ENCODE measurements at regions not wholly inside any gene's neighbourhood (a gene's known extent, or its start where the extent isn't known, plus 50 kb on each side); places are given as distances from the start of the nearest gene placed in this dataset.
"Not testable (repeated sequence)": the region's sequence is repeated elsewhere in the genome, so short reads cannot be mapped to it uniquely, and the experiment has no call there.

GRCh38 chr15:56794553-56795329 lies 61.4 kb upstream of the ZNF280D start:
- Mint-ChIP-seq H3K4me3 (no peak overlapping the region), H3K27me3 (no peaks in the 10 kb centered on the region), H3K36me3 (peaks cover 0 to 16% (median 0%) of the 10 kb centered on the region in 3 donors), H3K4me1 (no peaks in the 10 kb centered on the region), H3K9me3 (peaks cover 4 to 13% (median 10%) of the 10 kb centered on the region in 5 donors), H3K27ac (no peak overlapping the region)
- no peaks in the 10 kb centered on the region for H3K4me1 ChIP-seq (ENCODE audit: insufficient read depth, low read length)
- no peaks in the 10 kb centered on the region for H3K36me3 ChIP-seq (ENCODE audit: insufficient read depth, low read length)
- H3K9me3 ChIP-seq (ENCODE audit: low read length): no peaks in the 10 kb centered on the region
- H3K4me3 ChIP-seq (ENCODE audit: low read length): no peak overlapping the region
- H3K27me3 ChIP-seq (ENCODE audit: insufficient read depth, low read length, poor library complexity, severe bottlenecking): no peaks in the 10 kb centered on the region
- no peak overlapping the region for H3K27ac ChIP-seq (ENCODE audit: low read depth, low read length)
- ChIA-PET CTCF (no interaction called here), POLR2A (no interaction called here)
- DNase-seq: no peak

DNA sequence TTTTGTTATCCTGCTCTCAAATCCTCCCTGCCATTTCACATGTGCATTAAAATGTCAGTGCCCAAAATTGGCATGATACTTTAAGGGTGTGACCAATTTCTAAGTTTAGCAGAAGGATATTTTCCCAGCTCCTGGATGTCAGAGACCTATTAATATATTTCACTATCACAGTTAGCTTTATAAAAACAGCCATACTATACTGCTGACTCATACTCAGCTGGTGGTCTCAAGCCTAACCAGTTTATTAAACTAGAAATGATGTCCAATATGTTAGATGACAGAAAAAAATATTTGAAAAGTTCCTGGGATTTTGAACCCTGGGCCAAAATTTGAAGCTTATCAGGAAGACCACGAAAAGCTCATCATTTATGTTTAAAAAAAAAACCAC lies 60.9 kb upstream of the ZNF280D start:
- no peak overlapping the region for H3K27ac Mint-ChIP-seq
- no peaks in the 10 kb centered on the region for H3K4me1 Mint-ChIP-seq
- Histone ChIP-seq H3K27me3 (ENCODE audit: insufficient read depth, low read length, poor library complexity, severe bottlenecking) (no peaks in the 10 kb centered on the region), H3K4me3 (ENCODE audit: low read length) (no peak overlapping the region), H3K27ac (ENCODE audit: low read depth, low read length) (no peak overlapping the region), H3K9me3 (ENCODE audit: low read length) (no peaks in the 10 kb centered on the region), H3K36me3 (ENCODE audit: insufficient read depth, low read length) (no peaks in the 10 kb centered on the region), H3K4me1 (ENCODE audit: insufficient read depth, low read length) (no peaks in the 10 kb centered on the region)
- no peak for DNase-seq
- CTCF ChIA-PET: no interaction called here
- peaks cover 0 to 17% (median 0%) of the 10 kb centered on the region in 3 donors for H3K36me3 Mint-ChIP-seq
- POLR2A ChIA-PET: no interaction called here
- peaks cover 5 to 16% (median 10%) of the 10 kb centered on the region in 5 donors for H3K9me3 Mint-ChIP-seq
- no peaks in the 10 kb centered on the region for H3K27me3 Mint-ChIP-seq
- no peak overlapping the region for H3K4me3 Mint-ChIP-seq

DNA sequence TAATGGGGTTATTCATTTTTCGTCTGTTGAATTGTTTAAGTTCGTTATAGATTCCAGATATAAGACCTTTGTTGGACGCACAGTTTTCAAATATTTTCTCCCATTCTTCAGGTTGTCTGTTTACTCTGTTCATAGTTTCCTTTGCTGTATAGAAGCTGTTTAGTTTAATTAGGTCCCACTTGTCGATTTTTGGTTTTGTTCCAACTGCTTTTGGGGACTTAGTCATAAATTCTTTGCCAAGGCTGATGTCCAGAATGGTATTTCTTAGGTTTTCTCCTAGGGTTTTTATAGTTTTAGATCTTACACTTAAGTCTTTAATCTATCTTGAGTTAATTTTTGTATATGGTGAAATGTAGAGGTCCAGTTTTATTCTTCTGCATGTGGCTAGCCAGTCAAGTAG lies 58.9 kb upstream of the ZNF280D start:
- Mint-ChIP-seq H3K27me3 (peaks cover 0 to 1% of the 10 kb centered on the region in 2 donors), H3K27ac (no peak overlapping the region), H3K36me3 (peaks cover 0 to 27% (median 0%) of the 10 kb centered on the region in 3 donors), H3K4me1 (peaks cover under 1 to 2% (median 1%) of the 10 kb centered on the region in 3 donors), H3K9me3 (peaks cover 10 to 16% (median 11%) of the 10 kb centered on the region in 5 donors), H3K4me3 (no peak overlapping the region)
- H3K36me3 ChIP-seq (ENCODE audit: insufficient read depth, low read length): no peaks in the 10 kb centered on the region
- no peak for DNase-seq
- no peak overlapping the region for H3K27ac ChIP-seq (ENCODE audit: low read depth, low read length)
- CTCF ChIA-PET: no interaction called here
- H3K4me1 ChIP-seq (ENCODE audit: insufficient read depth, low read length): no peaks in the 10 kb centered on the region
- no peaks in the 10 kb centered on the region for H3K9me3 ChIP-seq (ENCODE audit: low read length)
- POLR2A ChIA-PET: no interaction called here
- H3K4me3 ChIP-seq (ENCODE audit: low read length): no peak overlapping the region
- H3K27me3 ChIP-seq (ENCODE audit: insufficient read depth, low read length, poor library complexity, severe bottlenecking): no peaks in the 10 kb centered on the region

GRCh38 chr15:56791521-56791920 lies 58.2 kb upstream of the ZNF280D start:
- Mint-ChIP-seq H3K36me3 (peaks cover 0 to 27% (median 0%) of the 10 kb centered on the region in 3 donors), H3K9me3 (peaks cover 10 to 16% (median 11%) of the 10 kb centered on the region in 5 donors)
- POLR2A ChIA-PET; H3K27ac Mint-ChIP-seq; H3K4me3 Mint-ChIP-seq; DNase-seq; H3K27me3 ChIP-seq (ENCODE audit: insufficient read depth, low read length, poor library complexity, severe bottlenecking); CTCF ChIA-PET; H3K9me3 ChIP-seq (ENCODE audit: low read length); H3K27me3 Mint-ChIP-seq; H3K36me3 ChIP-seq (ENCODE audit: insufficient read depth, low read length); H3K4me3 ChIP-seq (ENCODE audit: low read length); H3K4me1 Mint-ChIP-seq; H3K4me1 ChIP-seq (ENCODE audit: insufficient read depth, low read length); H3K27ac ChIP-seq (ENCODE audit: low read depth, low read length): not testable (repeated sequence)

GRCh38 chr15:56788359-56788758 lies 55.0 kb upstream of the ZNF280D start:
- ChIA-PET POLR2A (no interaction called here), CTCF (no interaction called here)
- Mint-ChIP-seq H3K4me1 (peaks cover 8 to 11% (median 10%) of the 10 kb centered on the region in 3 donors), H3K27ac (no peak overlapping the region), H3K9me3 (peaks cover 5 to 16% (median 11%) of the 10 kb centered on the region in 5 donors), H3K27me3 (peaks cover 0 to 3% of the 10 kb centered on the region in 2 donors), H3K4me3 (no peak overlapping the region), H3K36me3 (peaks cover 0 to 18% (median 0%) of the 10 kb centered on the region in 3 donors)
- Histone ChIP-seq H3K9me3 (ENCODE audit: low read length) (no peaks in the 10 kb centered on the region), H3K4me3 (ENCODE audit: low read length) (no peak overlapping the region), H3K4me1 (ENCODE audit: insufficient read depth, low read length) (no peaks in the 10 kb centered on the region), H3K27me3 (ENCODE audit: insufficient read depth, low read length, poor library complexity, severe bottlenecking) (no peaks in the 10 kb centered on the region), H3K27ac (ENCODE audit: low read depth, low read length) (no peak overlapping the region), H3K36me3 (ENCODE audit: insufficient read depth, low read length) (no peaks in the 10 kb centered on the region)
- no peak for DNase-seq

DNA sequence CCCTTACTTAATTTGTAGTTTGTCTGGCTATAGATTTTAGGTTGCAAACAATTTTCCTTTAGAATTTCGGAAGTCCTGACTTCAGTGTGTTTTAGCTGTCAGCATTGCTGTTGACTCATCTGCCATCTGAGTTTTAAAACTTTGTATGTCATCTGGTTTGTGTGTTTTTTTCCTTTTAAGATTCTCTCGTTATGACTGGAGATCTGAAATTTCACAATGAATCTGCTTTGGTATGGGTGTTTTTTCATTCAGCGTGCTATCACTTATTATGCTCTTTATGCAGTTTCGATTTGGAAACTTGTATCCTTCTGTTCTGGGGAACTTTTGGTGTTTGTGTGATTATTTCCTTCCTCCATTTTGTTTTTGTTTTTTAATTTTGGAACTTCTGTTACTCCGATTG lies 53.7 kb upstream of the ZNF280D start:
- H3K27me3 ChIP-seq (ENCODE audit: insufficient read depth, low read length, poor library complexity, severe bottlenecking): no peaks in the 10 kb centered on the region
- H3K4me3 ChIP-seq (ENCODE audit: low read length): no peak overlapping the region
- Mint-ChIP-seq H3K4me3 (peak overlapping the region in 3 of 7 donors; percentile 13 to 66 (median 65)), H3K4me1 (peaks cover 8 to 11% (median 10%) of the 10 kb centered on the region in 3 donors), H3K27ac (no peak overlapping the region), H3K27me3 (peaks cover 0 to 3% of the 10 kb centered on the region in 2 donors), H3K36me3 (peaks cover 0 to 12% (median 0%) of the 10 kb centered on the region in 3 donors), H3K9me3 (peaks cover 0 to 10% (median 8%) of the 10 kb centered on the region in 5 donors)
- no peak for DNase-seq
- no peak overlapping the region for H3K27ac ChIP-seq (ENCODE audit: low read depth, low read length)
- H3K4me1 ChIP-seq (ENCODE audit: insufficient read depth, low read length): no peaks in the 10 kb centered on the region
- H3K9me3 ChIP-seq (ENCODE audit: low read length): no peaks in the 10 kb centered on the region
- POLR2A ChIA-PET: no interaction called here
- CTCF ChIA-PET: no interaction called here
- H3K36me3 ChIP-seq (ENCODE audit: insufficient read depth, low read length): no peaks in the 10 kb centered on the region

DNA sequence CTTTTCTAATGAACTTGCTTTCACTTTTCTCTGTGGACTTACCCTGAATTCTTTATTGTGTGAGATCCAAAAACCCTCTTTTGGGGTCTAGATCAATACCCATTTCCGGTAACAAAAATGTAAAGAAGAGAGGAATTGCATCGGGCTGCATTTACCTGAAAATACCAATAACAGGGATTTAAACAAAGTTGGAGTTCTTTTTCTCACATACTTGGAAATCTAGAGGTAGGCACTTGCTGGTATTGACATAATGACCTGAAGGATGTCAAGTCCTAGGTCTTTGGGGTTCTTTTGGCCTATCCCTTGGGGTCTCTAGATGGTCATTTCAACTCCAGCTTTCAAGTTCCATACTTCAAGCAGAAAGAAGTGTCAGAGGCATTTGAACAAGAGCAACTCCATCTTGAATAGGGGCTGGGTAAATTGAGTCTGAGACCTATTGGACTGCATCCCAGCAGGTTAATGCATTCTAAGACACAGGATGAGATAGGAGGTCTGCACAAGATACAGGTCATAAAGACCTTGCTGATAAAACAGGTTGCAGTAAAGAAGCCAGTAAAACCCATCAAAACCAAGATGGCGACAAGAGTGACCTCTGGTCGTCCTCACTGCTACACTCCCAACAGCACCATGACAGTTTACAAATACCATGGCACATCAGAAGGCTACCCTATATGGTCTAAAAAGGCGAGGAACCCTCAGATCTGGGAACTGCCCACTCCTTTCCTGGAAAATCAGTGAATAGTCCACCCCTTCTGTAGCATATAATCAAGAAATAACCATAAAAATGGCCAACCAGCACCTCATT lies 50.8 kb upstream of the ZNF280D start:
- no peaks in the 10 kb centered on the region for H3K4me1 ChIP-seq (ENCODE audit: insufficient read depth, low read length)
- ChIA-PET POLR2A (no interaction called here), CTCF (no interaction called here)
- peaks cover 0 to 10% of the 10 kb centered on the region in 2 donors for H3K27me3 Mint-ChIP-seq
- peaks cover 0 to 15% (median 0%) of the 10 kb centered on the region in 3 donors for H3K36me3 Mint-ChIP-seq
- no peaks in the 10 kb centered on the region for H3K27me3 ChIP-seq (ENCODE audit: insufficient read depth, low read length, poor library complexity, severe bottlenecking)
- peaks cover 0 to 8% (median 0%) of the 10 kb centered on the region in 5 donors for H3K9me3 Mint-ChIP-seq
- no peak overlapping the region for H3K27ac ChIP-seq (ENCODE audit: low read depth, low read length)
- H3K36me3 ChIP-seq (ENCODE audit: insufficient read depth, low read length): no peaks in the 10 kb centered on the region
- no peak overlapping the region for H3K27ac Mint-ChIP-seq
- DNase-seq: no peak
- no peak overlapping the region for H3K4me3 ChIP-seq (ENCODE audit: low read length)
- no peaks in the 10 kb centered on the region for H3K9me3 ChIP-seq (ENCODE audit: low read length)
- H3K4me3 Mint-ChIP-seq: no peak overlapping the region
- H3K4me1 Mint-ChIP-seq: peaks cover 16 to 22% (median 19%) of the 10 kb centered on the region in 3 donors

GRCh38 chr15:56783156-56783856 lies 50.0 kb upstream of the ZNF280D start:
- no peak for DNase-seq
- H3K9me3 Mint-ChIP-seq: peaks cover 0 to 3% (median 0%) of the 10 kb centered on the region in 5 donors
- peaks cover 7 to 10% of the 10 kb centered on the region in 2 donors for H3K27me3 Mint-ChIP-seq
- H3K36me3 Mint-ChIP-seq: peaks cover 0 to 12% (median 0%) of the 10 kb centered on the region in 3 donors
- H3K4me1 Mint-ChIP-seq: peaks cover 16 to 22% (median 19%) of the 10 kb centered on the region in 3 donors
- Histone ChIP-seq H3K27me3 (ENCODE audit: insufficient read depth, low read length, poor library complexity, severe bottlenecking) (no peaks in the 10 kb centered on the region), H3K27ac (ENCODE audit: low read depth, low read length) (no peak overlapping the region), H3K4me1 (ENCODE audit: insufficient read depth, low read length) (no peaks in the 10 kb centered on the region), H3K4me3 (ENCODE audit: low read length) (no peak overlapping the region), H3K9me3 (ENCODE audit: low read length) (no peaks in the 10 kb centered on the region), H3K36me3 (ENCODE audit: insufficient read depth, low read length) (no peaks in the 10 kb centered on the region)
- CTCF ChIA-PET: no interaction called here
- POLR2A ChIA-PET: no interaction called here
- H3K27ac Mint-ChIP-seq: no peak overlapping the region
- H3K4me3 Mint-ChIP-seq: no peak overlapping the region

Data from CD8-positive, alpha-beta memory T cell (primary cell).